ENCODE measurements at regions not wholly inside any gene's neighbourhood (a gene's known extent, or its start where the extent isn't known, plus 50 kb on each side); places are given as distances from the start of the nearest gene placed in this dataset.

DNA sequence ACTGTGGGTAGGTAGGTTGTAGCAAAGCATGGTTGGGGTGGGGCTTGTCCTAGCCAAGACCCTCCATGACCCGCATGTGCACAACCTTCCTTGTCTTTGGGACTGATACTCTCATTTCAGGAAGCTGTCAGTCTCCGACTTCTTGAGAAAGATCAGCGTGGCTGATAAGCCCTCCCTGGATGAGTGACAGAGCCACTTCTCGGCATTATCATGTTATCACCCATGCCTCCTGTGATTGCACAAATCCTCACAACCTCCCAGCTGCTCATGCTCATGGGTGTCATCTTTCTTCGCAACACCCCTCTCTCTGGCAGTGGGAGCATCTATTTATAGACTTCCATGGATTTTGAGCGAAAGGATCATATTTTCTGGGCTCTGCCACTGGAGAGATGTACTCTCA lies 314.2 kb downstream of the FOXL1 start:
- 14% methylated on average over 6 of the region's 6 CpGs for WGBS (ENCODE audit: insufficient coverage, insufficient replicate concordance, low lambda C conversion rate, missing lambda C conversion rate)

More for the DNA sequence above, 314.2 kb downstream of the FOXL1 start:
- no peaks in the 10 kb centered on the region for H3K79me2 ChIP-seq (ENCODE audit: control insufficient read depth, insufficient read depth, low read length)
- intact Hi-C loops (cut with micrococcal nuclease; ENCODE audit: unreplicated experiment): no loop called here
- ChIA-PET CTCF (interaction anchor here (1.1 kb wide), 1 partner anchor 133 kb away, joined by 3 read pairs; no protein-coding TSS in a partner anchor), SMC1A (ENCODE audit: uncharacterized antibody, unreplicated experiment) (no interaction called here), POLR2A (no interaction called here), RAD21 (ENCODE audit: unreplicated experiment) (no interaction called here)
- in situ Hi-C loops (cut with MboI): no loop called here
- BruUV-seq (replicated peaks): no TSS peak
- no peak overlapping the region for H3K27ac ChIP-seq (ENCODE audit: control insufficient read depth, insufficient read depth)
- TF ChIP-seq RB1 (IDR thresholded peaks at IDR 0.05; ENCODE audit: borderline replicate concordance) (no peak), CEBPB (IDR thresholded peaks at IDR 0.05; ENCODE audit: borderline replicate concordance in 1 of 2, low read depth in 2 of 2, low read length in 2 of 2) (no peak), IRF4 (IDR thresholded peaks at IDR 0.05; ENCODE audit: low read depth, low read length) (no peak), RBBP5 (conservative IDR thresholded peaks at IDR 0.05) (no peak), HCFC1 (IDR thresholded peaks at IDR 0.05; ENCODE audit: low read length) (no peak), CBX5 (IDR thresholded peaks at IDR 0.05; ENCODE audit: low read depth) (no peak), NR2C1 (IDR thresholded peaks at IDR 0.05) (no peak), NFYA (IDR thresholded peaks at IDR 0.05; ENCODE audit: borderline replicate concordance, low read depth, low read length) (no peak), JUNB (IDR thresholded peaks at IDR 0.05) (no peak), ZSCAN29 (IDR thresholded peaks at IDR 0.05) (no peak), FOXM1 (IDR thresholded peaks at IDR 0.05; ENCODE audit: low read depth, low read length) (no peak), SP1 (IDR thresholded peaks at IDR 0.05; ENCODE audit: low read depth, low read length) (no peak)
- TF ChIP-seq, protein P1, sequence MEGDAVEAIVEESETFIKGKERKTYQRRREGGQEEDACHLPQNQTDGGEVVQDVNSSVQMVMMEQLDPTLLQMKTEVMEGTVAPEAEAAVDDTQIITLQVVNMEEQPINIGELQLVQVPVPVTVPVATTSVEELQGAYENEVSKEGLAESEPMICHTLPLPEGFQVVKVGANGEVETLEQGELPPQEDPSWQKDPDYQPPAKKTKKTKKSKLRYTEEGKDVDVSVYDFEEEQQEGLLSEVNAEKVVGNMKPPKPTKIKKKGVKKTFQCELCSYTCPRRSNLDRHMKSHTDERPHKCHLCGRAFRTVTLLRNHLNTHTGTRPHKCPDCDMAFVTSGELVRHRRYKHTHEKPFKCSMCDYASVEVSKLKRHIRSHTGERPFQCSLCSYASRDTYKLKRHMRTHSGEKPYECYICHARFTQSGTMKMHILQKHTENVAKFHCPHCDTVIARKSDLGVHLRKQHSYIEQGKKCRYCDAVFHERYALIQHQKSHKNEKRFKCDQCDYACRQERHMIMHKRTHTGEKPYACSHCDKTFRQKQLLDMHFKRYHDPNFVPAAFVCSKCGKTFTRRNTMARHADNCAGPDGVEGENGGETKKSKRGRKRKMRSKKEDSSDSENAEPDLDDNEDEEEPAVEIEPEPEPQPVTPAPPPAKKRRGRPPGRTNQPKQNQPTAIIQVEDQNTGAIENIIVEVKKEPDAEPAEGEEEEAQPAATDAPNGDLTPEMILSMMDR (IDR thresholded peaks at IDR 0.05 in 2 of 3, conservative IDR thresholded peaks at IDR 0.05 in 1 of 3; ENCODE audit: control insufficient read depth in 2 of 3, extremely low read depth in 1 of 3, insufficient read depth in 1 of 3, low read depth in 3 of 3, low read length in 3 of 3): no peak
- TF ChIP-seq, protein P2, sequence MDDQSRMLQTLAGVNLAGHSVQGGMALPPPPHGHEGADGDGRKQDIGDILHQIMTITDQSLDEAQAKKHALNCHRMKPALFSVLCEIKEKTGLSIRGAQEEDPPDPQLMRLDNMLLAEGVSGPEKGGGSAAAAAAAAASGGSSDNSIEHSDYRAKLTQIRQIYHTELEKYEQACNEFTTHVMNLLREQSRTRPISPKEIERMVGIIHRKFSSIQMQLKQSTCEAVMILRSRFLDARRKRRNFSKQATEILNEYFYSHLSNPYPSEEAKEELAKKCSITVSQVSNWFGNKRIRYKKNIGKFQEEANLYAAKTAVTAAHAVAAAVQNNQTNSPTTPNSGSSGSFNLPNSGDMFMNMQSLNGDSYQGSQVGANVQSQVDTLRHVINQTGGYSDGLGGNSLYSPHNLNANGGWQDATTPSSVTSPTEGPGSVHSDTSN (IDR thresholded peaks at IDR 0.05; ENCODE audit: insufficient replicate concordance, low read depth, low read length): no peak
- no peaks in the 10 kb centered on the region for H4K20me1 ChIP-seq (ENCODE audit: control insufficient read depth, insufficient read depth)
- ATAC-seq (no peak), FAIRE-seq (no peak), DNase-seq (ENCODE audit: low read depth, low spot score) (no peak)
- no peaks in the 10 kb centered on the region for H3K36me3 ChIP-seq (ENCODE audit: control insufficient read depth in 2 of 2, insufficient read depth in 2 of 2, low read length in 1 of 2)
- H2AFZ ChIP-seq (ENCODE audit: control insufficient read depth, low read depth, low read length): no peak overlapping the region
- no peaks in the 10 kb centered on the region for H3K9me3 ChIP-seq (replicated peaks; ENCODE audit: control insufficient read depth, insufficient read depth, low read length)
- H3K4me1 ChIP-seq (ENCODE audit: control insufficient read depth, insufficient read depth, low read length): no peaks in the 10 kb centered on the region
- H3K27me3 ChIP-seq (replicated peaks in 1 of 2; ENCODE audit: control insufficient read depth in 2 of 2, insufficient read depth in 2 of 2, low read length in 1 of 2): peaks cover 0 to 1% of the 10 kb centered on the region in 2 experiments; a peak in 3 of 4 replicates
- no peak overlapping the region for H3K4me3 ChIP-seq
- H3K9ac ChIP-seq (ENCODE audit: control insufficient read depth, insufficient read depth, low read length): no peak overlapping the region
- no peak overlapping the region for H3K4me2 ChIP-seq (ENCODE audit: control insufficient read depth, insufficient read depth)
